GM19468 (cell line): ENCODE measurements at regions not wholly inside any gene's neighbourhood (a gene's known extent, or its start where the extent isn't known, plus 50 kb on each side); places are given as distances from the start of the nearest gene placed in this dataset.

Experiments
- ATAC-seq: cut with Tn5 transposase; IDR thresholded peaks from one replicate; pipeline ENCODE4 v1.9.1; 2021; ENCODE audit warnings: mild to moderate bottlenecking, moderate library complexity, moderate number of reproducible peaks; ENCODE audit not compliant: unreplicated experiment; ENCODE audit errors: extremely low read depth

GRCh38 chr15:62455441-62455921 is 290.4 kb upstream of the C2CD4B start:
- no peak for ATAC-seq

GRCh38 chr15:62456011-62456920 is 291.2 kb upstream of the C2CD4B start:
- ATAC-seq, result no peak

GRCh38 chr15:62457100-62457499 is 292.0 kb upstream of the C2CD4B start:
- ATAC-seq, result no peak

GRCh38 chr15:62459875-62460274 is 294.8 kb upstream of the C2CD4B start:
- ATAC-seq, result no peak

DNA sequence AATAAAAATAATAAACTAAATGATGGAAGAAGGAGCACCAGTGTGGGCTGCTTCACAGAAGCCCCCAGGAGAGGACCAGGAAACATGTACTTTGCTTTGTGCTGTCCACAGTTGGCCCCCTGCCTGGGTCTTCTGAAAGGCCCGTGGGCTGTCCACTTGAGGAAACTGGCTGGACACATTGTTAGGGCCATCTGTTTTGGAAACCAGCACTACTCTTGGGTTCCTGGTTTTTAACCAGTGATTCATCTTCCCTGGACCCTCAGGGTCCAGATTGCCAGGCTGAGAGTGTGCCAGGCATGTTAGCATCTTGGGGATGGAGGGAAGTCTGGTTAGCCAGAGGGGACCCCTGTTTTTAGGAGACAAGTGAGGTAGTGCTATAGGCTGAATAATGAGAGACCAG is 297.2 kb upstream of the C2CD4B start:
- no peak for ATAC-seq

DNA sequence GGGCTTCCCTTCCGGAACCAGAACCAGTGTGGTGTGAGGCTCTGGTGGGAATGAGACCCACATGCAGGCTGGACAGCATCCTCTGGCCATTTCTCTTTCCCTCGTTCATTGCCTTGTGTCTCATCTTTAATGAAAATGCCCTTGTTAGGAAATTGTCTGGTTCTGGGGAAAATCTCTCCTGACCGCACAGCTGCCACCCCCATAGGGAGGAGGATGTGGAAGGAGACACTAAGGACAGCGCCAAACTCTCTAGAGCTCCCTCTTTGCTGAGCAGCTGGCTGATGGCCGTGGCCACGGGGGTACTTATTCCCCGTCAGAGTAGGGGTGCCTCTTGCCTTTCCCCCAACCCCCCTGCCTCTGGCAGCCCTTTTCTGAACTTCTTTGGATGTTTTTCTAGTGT is 297.6 kb upstream of the C2CD4B start:
- no peak for ATAC-seq

- no peak for ATAC-seq
Measured at GRCh38 chr15:62464705-62465104, 299.6 kb upstream of the C2CD4B start.

- ATAC-seq, result no peak
Measured at GRCh38 chr15:62465173-62465572, 300.1 kb upstream of the C2CD4B start.

GRCh38 chr15:62469478-62469873 is 304.4 kb upstream of the C2CD4B start:
- no peak for ATAC-seq

DNA sequence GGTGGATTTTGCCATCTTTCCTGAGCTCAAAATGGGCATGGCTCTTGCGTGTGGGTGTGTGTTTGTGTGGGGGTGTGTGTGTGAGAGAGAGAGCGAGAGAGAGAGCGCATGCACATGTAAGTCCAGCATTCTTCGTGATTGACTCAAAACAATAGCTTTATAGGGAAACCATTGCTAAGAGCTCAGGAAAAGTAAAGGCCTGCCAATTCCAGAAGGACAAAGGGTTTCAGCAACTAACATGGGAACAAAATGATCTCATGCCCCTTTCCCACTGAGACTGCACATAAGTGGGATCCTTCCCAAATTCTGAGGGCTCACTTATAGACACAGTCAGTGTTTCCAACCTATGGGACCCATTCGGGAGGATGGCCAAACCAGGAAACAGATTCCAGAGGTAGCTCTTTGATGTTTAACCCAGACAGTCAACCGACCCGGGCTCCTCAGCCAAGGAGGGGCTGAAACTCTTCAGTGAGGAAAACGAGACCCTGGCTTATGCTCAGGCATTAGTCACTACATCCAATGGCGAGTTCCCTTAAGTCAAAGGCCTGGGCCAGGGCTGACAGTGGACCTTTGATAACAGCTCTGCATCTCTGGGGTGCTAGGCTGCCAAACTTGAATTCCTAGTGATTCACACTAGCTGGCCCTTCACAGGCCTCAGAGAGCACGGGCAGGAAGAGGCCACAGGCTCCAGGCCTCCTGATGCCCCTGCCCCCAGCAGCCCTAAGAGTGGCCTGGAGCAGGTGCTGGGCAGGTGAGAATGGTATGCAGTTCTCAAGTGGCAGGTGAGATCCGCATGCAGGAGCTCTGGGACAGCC is 305.0 kb upstream of the C2CD4B start:
- ATAC-seq, result no peak

- ATAC-seq, result no peak
Measured at GRCh38 chr15:62472616-62473299, 307.7 kb upstream of the C2CD4B start.

DNA sequence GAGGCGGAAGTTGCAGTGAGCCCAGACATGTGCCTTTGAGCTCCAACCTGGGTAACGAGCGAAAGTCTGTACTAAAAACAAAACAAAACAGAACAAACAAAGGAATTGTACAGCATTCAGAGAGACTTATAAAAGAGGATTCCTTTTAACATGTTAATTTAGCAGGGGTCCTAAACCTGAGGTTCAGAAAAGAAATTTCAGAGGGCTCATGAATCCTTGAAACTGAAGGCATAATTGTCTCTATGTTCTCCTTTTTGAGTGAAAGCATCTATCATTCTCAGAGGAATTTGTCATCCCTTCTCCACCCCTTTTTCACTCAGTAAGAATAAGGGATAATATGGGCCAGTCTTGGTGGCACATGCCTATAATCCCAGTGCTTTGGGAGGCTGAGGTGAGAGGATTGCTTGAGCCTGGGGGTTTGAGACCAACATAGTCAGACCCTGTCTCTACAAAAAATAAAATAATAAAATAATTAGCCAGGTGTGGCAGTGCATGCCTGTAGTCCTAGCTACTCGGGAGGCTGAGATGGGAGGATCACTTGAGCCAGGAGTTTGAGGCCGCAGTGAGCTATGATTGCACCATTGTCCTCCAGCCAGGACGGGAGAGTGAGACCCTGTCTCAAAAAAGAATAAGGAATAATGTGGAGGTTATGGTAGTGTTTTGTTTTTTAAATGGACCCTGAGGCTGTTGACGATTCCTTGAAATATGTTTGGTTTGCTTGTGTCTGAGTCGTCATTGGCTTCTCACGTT is 309.1 kb upstream of the C2CD4B start:
- no peak for ATAC-seq

DNA sequence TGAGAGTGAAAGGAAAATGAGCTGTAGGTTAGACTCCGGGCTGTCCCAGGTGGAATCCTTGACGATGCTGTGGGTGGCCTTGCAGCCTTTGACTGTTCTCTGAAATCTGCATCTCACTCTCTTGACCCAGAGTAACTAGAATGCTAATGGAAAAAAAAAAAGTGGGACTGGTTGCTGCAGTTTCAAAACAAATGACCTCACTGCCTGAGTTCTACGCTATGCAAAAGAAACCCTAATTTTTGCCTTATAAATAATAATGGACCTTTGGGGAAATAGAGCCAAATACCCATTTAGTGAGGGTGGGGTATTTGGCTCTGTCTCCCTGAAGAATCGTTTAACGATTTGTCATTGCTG is 309.7 kb upstream of the C2CD4B start:
- no peak for ATAC-seq

DNA sequence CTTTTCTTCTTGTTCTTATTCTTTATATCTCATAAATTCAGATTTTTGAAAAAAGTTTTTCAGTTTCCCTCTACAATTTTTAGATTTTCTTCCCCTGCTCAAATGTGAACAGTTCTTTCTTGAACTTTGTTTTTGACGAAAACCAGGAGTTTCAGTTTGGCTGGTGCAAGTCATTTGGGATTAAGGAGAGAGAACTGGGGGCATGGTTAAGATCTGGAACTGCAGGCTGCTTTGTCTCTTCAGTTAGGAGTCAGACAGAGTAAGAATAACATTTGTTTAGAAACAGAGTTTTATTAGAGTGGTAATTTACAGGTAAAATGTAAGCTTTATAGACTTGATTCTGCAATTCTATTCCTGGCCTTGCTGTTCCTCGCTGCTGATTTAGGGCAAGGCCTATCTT is 310.5 kb upstream of the C2CD4B start:
- ATAC-seq, result no peak

- no peak for ATAC-seq
Measured at GRCh38 chr15:62476163-62476562, 311.1 kb upstream of the C2CD4B start.

- no peak for ATAC-seq
Measured at GRCh38 chr15:62477929-62478328, 312.8 kb upstream of the C2CD4B start.

DNA sequence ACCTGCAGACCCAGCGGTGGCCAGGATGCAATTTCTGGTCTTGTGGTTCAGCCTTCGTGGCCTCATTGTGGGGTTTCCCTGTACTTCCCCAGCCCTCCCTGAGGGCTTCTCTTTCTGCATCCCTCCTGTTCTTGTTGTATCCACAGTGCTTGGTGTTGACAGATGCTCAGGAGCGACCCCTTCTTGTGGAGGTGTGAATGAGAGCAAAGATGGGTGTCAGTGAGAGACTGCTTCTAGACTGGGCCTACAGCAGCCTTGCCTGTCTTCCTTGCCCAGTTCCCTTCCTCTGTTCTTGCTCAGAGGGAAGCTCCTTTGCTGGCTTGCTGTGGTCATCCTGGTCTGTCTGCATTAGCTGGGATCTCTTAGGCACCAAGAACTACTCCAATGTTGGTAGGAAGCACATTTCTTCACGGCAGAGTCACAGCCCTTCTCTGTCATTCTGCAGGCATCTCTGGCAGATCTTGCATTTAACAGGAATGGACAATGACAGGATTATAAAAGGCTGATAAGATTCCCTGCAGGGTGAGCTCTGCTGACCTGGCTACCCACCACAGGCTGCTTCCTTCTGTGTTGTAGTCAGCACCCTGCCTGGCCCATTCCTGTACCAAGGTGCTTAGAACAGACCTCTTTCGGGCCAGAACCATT is 317.8 kb upstream of the C2CD4B start:
- ATAC-seq, result no peak

GRCh38 chr15:62483814-62484213 is 318.7 kb upstream of the C2CD4B start:
- ATAC-seq, result no peak

GRCh38 chr15:62485170-62485720 is 320.2 kb upstream of the C2CD4B start:
- no peak for ATAC-seq
